GM12878 (cell line): ENCODE measurements at regions not wholly inside any gene's neighbourhood (a gene's known extent, or its start where the extent isn't known, plus 50 kb on each side); places are given as distances from the start of the nearest gene placed in this dataset.

Experiments
- CUX1 ChIP-seq: IDR thresholded peaks from 2 replicates; pipeline ENCODE4 v1.6.1; 2012; ENCODE audit warnings: improper control_type of control experiment, low read depth, low read length; ENCODE audit not compliant: insufficient replicate concordance
- EGR1 ChIP-seq, 2 experiments: IDR thresholded peaks; 1 replicate in 1 of 2; 2 replicates in 1 of 2; pipeline ENCODE4 v1.6.1; 2011 to 2012; ENCODE audit warnings: low read depth in 2 of 2, low read length in 2 of 2, borderline replicate concordance in 1 of 2, mild to moderate bottlenecking in 1 of 2, moderate library complexity in 1 of 2
- MXI1 ChIP-seq: fragments of 150-350 bp; IDR thresholded peaks from 2 replicates; pipeline ENCODE4 v1.6.1; 2011; ENCODE audit warnings: low read depth, mild to moderate bottlenecking, inconsistent platforms, low read length, improper control_type of control experiment
- ZNF592 ChIP-seq: fragments of 450-650 bp; IDR thresholded peaks from 2 replicates; pipeline ENCODE4 v1.6.1; 2017; ENCODE audit warnings: mild to moderate bottlenecking, moderate library complexity

GRCh38 chr3:79973917-79974595, 206.3 kb upstream of the ROBO1 start (continued):
- TF ChIP-seq CUX1, result no peak
- TF ChIP-seq ZNF592, result no peak
- TF ChIP-seq EGR1 (IDR thresholded peaks at IDR 0.05; ENCODE audit: borderline replicate concordance in 1 of 2, low read depth in 2 of 2, low read length in 2 of 2), result no peak
- TF ChIP-seq MXI1, result no peak
